ENCODE measurements at regions not wholly inside any gene's neighbourhood (a gene's known extent, or its start where the extent isn't known, plus 50 kb on each side); places are given as distances from the start of the nearest gene placed in this dataset.

GRCh38 chr6:94041945-94042709 is 622.8 kb upstream of the EPHA7 start:
- TF ChIP-seq ZSCAN22 (CRISPR knock-in tag; IDR thresholded peaks at IDR 0.05) (no peak), PHF8 (CRISPR knock-in tag; IDR thresholded peaks at IDR 0.05) (no peak), RBM22 (optimal IDR thresholded peaks at IDR 0.05; ENCODE audit: low read length) (no peak), ATF3 (CRISPR knock-in tag; IDR thresholded peaks at IDR 0.05) (no peak), CTCF (CRISPR knock-in tag; IDR thresholded peaks at IDR 0.05) (no peak), ETV5 (CRISPR knock-in tag; IDR thresholded peaks at IDR 0.05; ENCODE audit: borderline replicate concordance) (no peak), NFE2L2 (IDR thresholded peaks at IDR 0.05; ENCODE audit: low read length) (no peak), FOXP4 (CRISPR knock-in tag; IDR thresholded peaks at IDR 0.05) (no peak)
- TF ChIP-seq, protein P1, sequence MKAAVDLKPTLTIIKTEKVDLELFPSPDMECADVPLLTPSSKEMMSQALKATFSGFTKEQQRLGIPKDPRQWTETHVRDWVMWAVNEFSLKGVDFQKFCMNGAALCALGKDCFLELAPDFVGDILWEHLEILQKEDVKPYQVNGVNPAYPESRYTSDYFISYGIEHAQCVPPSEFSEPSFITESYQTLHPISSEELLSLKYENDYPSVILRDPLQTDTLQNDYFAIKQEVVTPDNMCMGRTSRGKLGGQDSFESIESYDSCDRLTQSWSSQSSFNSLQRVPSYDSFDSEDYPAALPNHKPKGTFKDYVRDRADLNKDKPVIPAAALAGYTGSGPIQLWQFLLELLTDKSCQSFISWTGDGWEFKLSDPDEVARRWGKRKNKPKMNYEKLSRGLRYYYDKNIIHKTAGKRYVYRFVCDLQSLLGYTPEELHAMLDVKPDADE (CRISPR knock-in tag; IDR thresholded peaks at IDR 0.05): no peak

Measured in HepG2 (cell line).